ENCODE measurements at regions not wholly inside any gene's neighbourhood (a gene's known extent, or its start where the extent isn't known, plus 50 kb on each side); places are given as distances from the start of the nearest gene placed in this dataset.
"Not testable (repeated sequence)": the region's sequence is repeated elsewhere in the genome, so short reads cannot be mapped to it uniquely, and the experiment has no call there.

- FAIRE-seq: no peak
- DNase-seq (ENCODE audit: low spot score in 2 of 2): no peak
Measured at GRCh38 chr2:180570864-180571263, 409.5 kb upstream of the UBE2E3 start.

- no peak for FAIRE-seq
- no peak for DNase-seq (ENCODE audit: low spot score in 2 of 2)
Measured at GRCh38 chr2:180564051-180564450, 416.4 kb upstream of the UBE2E3 start.

GRCh38 chr2:180562378-180562777 is 418.0 kb upstream of the UBE2E3 start:
- DNase-seq (ENCODE audit: low spot score in 2 of 2) (no peak), FAIRE-seq (no peak)

DNA sequence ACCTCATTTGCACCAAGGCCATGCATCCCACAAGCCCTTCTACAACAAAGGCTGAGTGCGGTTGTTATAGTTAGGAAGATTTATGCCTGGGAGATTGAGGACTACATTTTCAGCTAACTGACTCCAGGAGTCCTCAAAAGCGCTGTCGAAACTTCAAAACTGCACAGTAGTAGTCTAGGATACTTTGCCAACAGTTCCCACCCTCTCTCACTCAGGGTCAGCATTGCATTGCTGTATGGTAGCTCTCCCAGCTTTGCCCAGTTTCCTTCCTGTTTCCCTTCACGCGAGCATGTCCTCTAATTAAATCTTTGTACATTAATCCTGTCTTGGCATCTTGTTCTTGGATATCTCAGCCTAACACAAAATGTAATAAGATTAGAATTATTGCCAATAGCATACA is 420.6 kb upstream of the UBE2E3 start:
- FAIRE-seq: no peak
- no peak for DNase-seq (ENCODE audit: low spot score in 2 of 2)

DNA sequence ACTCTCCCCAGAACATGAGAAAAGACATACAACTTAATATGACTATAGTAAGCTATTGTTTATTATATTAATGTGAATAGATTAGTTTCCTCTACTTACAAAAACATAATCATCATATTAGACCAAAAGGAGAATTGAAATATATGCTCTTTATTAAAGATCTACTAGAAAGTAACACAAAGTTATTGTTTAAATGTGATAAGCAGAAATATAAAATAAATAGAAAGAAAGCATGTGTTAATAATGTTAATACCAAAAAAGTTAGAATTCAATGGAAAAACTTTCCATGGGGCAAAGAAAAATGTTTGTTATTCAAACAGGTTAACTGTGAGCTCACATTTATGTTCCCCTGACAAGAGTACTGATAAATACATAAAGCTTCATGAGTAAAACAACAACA is 421.4 kb upstream of the UBE2E3 start:
- no peak for FAIRE-seq
- no peak for DNase-seq (ENCODE audit: low spot score in 2 of 2)

GRCh38 chr2:180555391-180555965 is 424.9 kb upstream of the UBE2E3 start:
- FAIRE-seq: no peak
- DNase-seq (ENCODE audit: low spot score in 2 of 2): no peak

GRCh38 chr2:180554330-180554729 is 426.1 kb upstream of the UBE2E3 start:
- FAIRE-seq: no peak
- DNase-seq (ENCODE audit: low spot score in 2 of 2): no peak

GRCh38 chr2:180553094-180553715 is 427.2 kb upstream of the UBE2E3 start:
- FAIRE-seq (no peak), DNase-seq (ENCODE audit: low spot score in 2 of 2) (no peak)

DNA sequence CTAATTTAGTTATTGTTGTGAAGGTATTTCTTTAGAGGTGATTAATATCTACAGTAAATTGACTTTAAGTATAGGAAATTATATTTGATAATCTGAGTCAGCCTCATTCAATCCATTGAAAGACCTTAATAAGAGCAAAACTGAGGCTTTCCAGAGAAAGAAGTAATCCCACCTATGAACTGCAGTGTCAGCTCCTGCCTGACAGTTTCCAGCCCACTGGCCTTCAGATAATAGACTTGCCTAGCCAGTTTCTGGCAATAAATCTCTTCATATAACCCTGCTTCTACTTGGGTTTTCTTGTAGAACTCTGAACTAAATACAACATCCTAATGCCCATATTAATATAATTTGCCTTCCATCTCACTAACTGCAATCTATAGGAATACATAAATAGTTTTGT is 437.9 kb upstream of the UBE2E3 start:
- FAIRE-seq: no peak
- DNase-seq (ENCODE audit: low spot score in 2 of 2): no peak

DNA sequence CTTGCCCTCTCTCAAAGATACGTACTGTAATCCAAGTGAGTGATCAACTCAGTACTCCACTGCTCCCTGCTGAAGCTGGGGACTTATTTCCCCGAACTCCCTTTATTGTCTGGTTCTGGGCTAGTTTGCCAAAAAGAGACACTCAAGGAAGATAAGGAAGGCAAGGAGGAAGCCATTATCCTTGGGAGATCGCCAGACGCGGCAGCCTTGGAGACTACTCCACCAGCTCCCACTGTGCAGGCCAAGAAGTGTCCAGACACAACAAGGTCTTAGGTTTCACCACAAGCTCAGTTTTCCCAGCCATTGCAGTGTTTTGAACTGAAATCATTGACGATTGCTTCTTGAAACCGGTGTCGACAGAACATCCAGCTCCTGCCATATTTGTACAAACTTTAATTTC is 439.6 kb upstream of the UBE2E3 start:
- FAIRE-seq: no peak
- DNase-seq (ENCODE audit: low spot score in 2 of 2): no peak

DNA sequence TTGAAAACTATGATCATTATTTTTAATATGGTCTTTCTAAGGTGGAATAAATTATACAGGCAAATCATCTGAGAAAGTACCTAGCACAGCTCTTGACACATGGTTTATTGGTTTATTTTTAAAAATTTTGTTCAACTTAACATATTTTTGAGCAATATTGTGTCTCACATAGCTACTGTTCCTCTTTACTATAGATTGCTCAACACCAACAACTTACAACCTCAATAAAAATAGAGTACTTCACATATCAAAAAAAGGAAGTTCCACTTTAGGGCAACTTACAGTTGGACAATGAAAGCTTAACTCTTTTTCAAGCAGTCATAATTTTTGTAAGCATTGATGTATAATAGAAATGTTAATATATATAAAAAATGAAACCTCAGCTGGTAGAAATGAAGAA is 440.9 kb upstream of the UBE2E3 start:
- no peak for DNase-seq (ENCODE audit: low spot score in 2 of 2)
- FAIRE-seq: no peak

GRCh38 chr2:180535289-180535688 is 445.1 kb upstream of the UBE2E3 start:
- DNase-seq (ENCODE audit: low spot score in 2 of 2): no peak
- FAIRE-seq: no peak

DNA sequence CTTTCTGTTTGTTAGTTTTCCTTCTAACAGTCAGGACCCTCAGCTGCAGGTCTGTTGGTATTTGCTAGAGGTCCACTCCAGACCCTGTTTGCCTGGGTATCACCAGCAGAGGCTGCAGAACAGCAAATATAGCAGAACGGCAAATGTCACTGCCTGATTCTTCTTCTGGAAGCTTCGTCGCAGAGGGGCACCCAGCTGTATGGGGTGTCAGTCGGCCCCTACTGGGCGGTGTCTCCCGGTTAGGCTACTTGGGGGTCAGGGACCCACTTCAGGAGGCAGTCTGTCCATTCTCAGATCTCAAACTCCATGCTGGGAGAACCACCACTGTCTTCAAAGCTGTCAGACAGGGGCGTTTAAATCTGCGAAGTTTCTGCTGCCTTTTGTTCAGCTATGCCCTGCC is 448.6 kb upstream of the UBE2E3 start:
- DNase-seq (ENCODE audit: low spot score in 2 of 2); FAIRE-seq: not testable (repeated sequence)

- DNase-seq (ENCODE audit: low spot score in 2 of 2): no peak
- FAIRE-seq: no peak
Measured at GRCh38 chr2:180524499-180524898, 455.9 kb upstream of the UBE2E3 start.

GRCh38 chr2:180523621-180524340 is 456.6 kb upstream of the UBE2E3 start:
- no peak for DNase-seq (ENCODE audit: low spot score in 2 of 2)

DNA sequence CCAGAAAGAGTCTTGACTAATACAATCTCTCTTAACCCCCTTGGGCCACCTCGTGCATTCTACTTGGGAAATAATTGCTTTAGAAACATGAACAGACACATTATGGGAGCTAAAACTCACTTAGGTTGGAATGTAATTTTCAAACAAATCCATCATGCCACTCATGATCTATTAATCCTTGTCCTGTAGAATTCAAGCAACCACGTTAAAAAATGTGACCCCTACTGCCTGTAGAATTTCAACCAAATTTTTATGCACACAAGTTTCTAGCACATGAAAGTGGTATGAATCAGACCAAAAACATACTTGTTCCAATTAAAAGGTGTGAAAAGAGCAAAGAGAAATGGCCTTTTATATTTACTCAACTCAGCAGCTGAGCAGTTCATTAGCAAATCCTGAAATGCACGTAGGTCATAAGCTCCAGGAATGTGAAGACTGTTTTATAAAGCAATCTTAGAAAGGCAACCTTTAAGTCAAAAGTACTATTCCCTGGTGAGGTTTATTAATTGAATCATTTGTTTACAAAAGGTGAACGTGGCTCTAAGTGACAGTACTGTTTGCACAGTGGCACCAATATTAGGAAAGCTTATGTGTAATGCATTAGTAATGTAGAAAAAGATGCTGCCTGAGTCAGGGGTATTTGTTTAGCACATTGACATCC is 459.4 kb upstream of the UBE2E3 start:
- FAIRE-seq: no peak

More at GRCh38 chr2:180523621-180524340, 456.6 kb upstream of the UBE2E3 start:
- FAIRE-seq: no peak

GRCh38 chr2:180520206-180520605 is 460.2 kb upstream of the UBE2E3 start:
- FAIRE-seq (no peak), DNase-seq (ENCODE audit: low spot score in 2 of 2) (no peak)

More for the DNA sequence above, 459.4 kb upstream of the UBE2E3 start:
- no peak for DNase-seq (ENCODE audit: low spot score in 2 of 2)

DNA sequence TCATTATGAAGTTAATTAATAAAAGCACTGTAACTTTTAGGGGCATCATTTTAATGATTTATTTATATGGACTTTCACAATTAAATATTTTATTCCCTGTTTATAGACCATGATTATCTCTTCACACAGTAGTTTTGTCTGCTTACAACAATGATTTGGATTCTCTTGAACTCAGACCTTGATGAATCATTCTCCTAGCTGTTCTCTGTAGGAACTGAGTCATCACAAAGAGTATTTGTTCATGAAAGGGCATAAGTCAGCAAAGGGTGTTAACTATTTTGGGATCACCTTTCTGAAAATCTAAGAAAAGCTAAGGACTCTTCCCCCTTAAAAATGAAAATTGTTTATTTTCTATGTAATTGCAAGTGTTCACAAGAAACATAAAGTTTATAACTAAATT is 461.1 kb upstream of the UBE2E3 start:
- no peak for DNase-seq (ENCODE audit: low spot score in 2 of 2)
- FAIRE-seq: no peak

DNA sequence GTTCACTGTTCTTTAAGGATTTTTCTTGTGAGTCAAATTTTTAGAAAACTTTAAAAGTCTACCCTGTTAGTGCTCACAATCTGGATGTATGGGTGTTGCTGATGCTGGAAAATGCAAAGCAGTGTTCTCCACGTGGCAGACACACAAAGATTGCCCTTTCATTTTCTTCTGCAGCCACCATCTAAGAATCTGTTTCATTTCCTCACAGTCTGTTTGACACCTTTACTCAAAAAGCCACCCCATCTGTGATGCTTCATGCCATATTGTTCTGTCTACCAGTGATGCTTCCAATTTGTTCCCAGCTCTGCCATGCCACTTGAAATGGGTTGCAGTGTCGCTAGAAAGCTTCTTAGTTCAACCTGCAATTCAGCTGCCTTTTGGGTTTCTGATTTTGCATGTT is 464.2 kb upstream of the UBE2E3 start:
- no peak for DNase-seq (ENCODE audit: low spot score in 2 of 2)
- FAIRE-seq: no peak

DNA sequence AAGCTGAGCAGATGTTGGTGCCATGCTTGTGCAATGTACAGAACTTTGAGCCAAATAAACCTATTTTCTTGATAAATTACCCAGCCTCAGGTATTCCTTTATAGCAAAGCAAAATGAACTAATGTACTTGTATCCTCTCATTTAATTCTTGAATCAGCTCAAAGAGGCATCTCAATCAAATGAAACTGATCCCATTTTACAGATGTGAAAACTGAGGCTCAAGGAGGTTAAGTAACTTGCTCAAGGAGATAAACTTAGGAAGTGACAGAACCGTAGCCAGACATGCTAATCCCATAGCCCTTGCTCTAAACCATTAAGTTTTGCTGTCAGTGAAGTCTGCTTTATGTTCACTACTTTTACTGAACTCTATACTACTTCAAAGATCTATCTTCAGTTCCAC is 467.0 kb upstream of the UBE2E3 start:
- DNase-seq (ENCODE audit: low spot score in 2 of 2): no peak
- FAIRE-seq: no peak

GRCh38 chr2:180508458-180508857 is 471.9 kb upstream of the UBE2E3 start:
- FAIRE-seq (no peak), DNase-seq (ENCODE audit: low spot score in 2 of 2) (no peak)
